ENCODE measurements at regions not wholly inside any gene's neighbourhood (a gene's known extent, or its start where the extent isn't known, plus 50 kb on each side); places are given as distances from the start of the nearest gene placed in this dataset.

- no peak for DNase-seq
Observed at GRCh38 chr15:77818484-77819047, 185.9 kb upstream of the LINGO1 start.

- no peak for DNase-seq
Observed at GRCh38 chr15:77817434-77817833, 184.7 kb upstream of the LINGO1 start.

- DNase-seq, result no peak
Observed at GRCh38 chr15:77816983-77817382, 184.3 kb upstream of the LINGO1 start.

- DNase-seq, result peak; percentile 64
Observed at GRCh38 chr15:77815015-77815414, 182.3 kb upstream of the LINGO1 start.

GRCh38 chr15:77812664-77813063 lies 180.0 kb upstream of the LINGO1 start:
- no peak for DNase-seq

- DNase-seq, result no peak
Observed at GRCh38 chr15:77811270-77811669, 178.6 kb upstream of the LINGO1 start.

GRCh38 chr15:77810130-77810571 lies 177.4 kb upstream of the LINGO1 start:
- peak; percentile 96 for DNase-seq

- no peak for DNase-seq
Observed at GRCh38 chr15:77808581-77809177, 176.0 kb upstream of the LINGO1 start.

- DNase-seq, result no peak
Observed at GRCh38 chr15:77808075-77808474, 175.4 kb upstream of the LINGO1 start.

GRCh38 chr15:77807611-77808010 lies 174.9 kb upstream of the LINGO1 start:
- no peak for DNase-seq

GRCh38 chr15:77807115-77807514 lies 174.4 kb upstream of the LINGO1 start:
- DNase-seq, result no peak

- DNase-seq, result no peak
Observed at GRCh38 chr15:77804210-77804609, 171.5 kb upstream of the LINGO1 start.

- peak; percentile 17 for DNase-seq
Observed at GRCh38 chr15:77803487-77803886, 170.8 kb upstream of the LINGO1 start.

GRCh38 chr15:77800305-77800704 lies 167.6 kb upstream of the LINGO1 start:
- DNase-seq, result no peak

GRCh38 chr15:77798847-77799246 lies 166.1 kb upstream of the LINGO1 start:
- DNase-seq, result no peak

GRCh38 chr15:77798151-77798835 lies 165.6 kb upstream of the LINGO1 start:
- DNase-seq, result no peak

- DNase-seq, result no peak
Observed at GRCh38 chr15:77797270-77797669, 164.6 kb upstream of the LINGO1 start.

- DNase-seq, result no peak
Observed at GRCh38 chr15:77796046-77796729, 163.5 kb upstream of the LINGO1 start.

- no peak for DNase-seq
Observed at GRCh38 chr15:77795446-77795845, 162.7 kb upstream of the LINGO1 start.

- DNase-seq, result no peak
Observed at GRCh38 chr15:77791941-77792340, 159.2 kb upstream of the LINGO1 start.

- DNase-seq, result no peak
Observed at GRCh38 chr15:77790481-77790880, 157.8 kb upstream of the LINGO1 start.

GRCh38 chr15:77786956-77787355 lies 154.2 kb upstream of the LINGO1 start:
- no peak for DNase-seq

- no peak for DNase-seq
Observed at GRCh38 chr15:77786181-77786890, 153.6 kb upstream of the LINGO1 start.
